ENCODE measurements at regions not wholly inside any gene's neighbourhood (a gene's known extent, or its start where the extent isn't known, plus 50 kb on each side); places are given as distances from the start of the nearest gene placed in this dataset.

DNA sequence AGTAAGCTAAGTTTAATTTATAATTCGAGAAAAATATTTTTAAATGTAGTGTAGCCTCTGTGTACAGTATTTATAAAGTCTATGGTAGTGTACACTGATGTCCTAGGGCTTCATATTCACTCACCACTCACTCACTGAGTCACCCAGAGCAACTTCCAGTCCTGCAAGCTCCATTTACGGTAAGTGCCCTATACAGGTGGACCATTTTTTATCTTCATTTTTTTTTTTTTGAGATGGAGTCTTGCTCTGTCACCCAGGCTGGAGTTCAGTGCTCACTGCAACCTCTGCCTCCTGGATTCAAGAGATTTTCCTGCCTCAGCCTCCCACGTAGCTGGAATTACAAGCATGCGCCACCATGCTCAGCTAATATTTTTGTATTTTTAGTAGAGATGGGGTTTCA lies 104.2 kb downstream of the PDCL3 start:
- TF ChIP-seq, protein P1, sequence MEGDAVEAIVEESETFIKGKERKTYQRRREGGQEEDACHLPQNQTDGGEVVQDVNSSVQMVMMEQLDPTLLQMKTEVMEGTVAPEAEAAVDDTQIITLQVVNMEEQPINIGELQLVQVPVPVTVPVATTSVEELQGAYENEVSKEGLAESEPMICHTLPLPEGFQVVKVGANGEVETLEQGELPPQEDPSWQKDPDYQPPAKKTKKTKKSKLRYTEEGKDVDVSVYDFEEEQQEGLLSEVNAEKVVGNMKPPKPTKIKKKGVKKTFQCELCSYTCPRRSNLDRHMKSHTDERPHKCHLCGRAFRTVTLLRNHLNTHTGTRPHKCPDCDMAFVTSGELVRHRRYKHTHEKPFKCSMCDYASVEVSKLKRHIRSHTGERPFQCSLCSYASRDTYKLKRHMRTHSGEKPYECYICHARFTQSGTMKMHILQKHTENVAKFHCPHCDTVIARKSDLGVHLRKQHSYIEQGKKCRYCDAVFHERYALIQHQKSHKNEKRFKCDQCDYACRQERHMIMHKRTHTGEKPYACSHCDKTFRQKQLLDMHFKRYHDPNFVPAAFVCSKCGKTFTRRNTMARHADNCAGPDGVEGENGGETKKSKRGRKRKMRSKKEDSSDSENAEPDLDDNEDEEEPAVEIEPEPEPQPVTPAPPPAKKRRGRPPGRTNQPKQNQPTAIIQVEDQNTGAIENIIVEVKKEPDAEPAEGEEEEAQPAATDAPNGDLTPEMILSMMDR (IDR thresholded peaks at IDR 0.05; ENCODE audit: extremely low read depth in 1 of 2, insufficient read depth in 1 of 2, low read depth in 1 of 2, low read length in 2 of 2) = no peak
- TF ChIP-seq POLR2A (IDR thresholded peaks at IDR 0.05; ENCODE audit: low read depth, low read length) (no peak), POLR2AphosphoS5 (IDR thresholded peaks at IDR 0.05; ENCODE audit: insufficient read depth, low read depth, low read length) (no peak), EZH2 (IDR thresholded peaks at IDR 0.05; ENCODE audit: borderline replicate concordance, low read depth, low read length, severe bottlenecking) (no peak)
